Glutamatergic neuron (in vitro differentiated cells): ENCODE measurements at regions not wholly inside any gene's neighbourhood (a gene's known extent, or its start where the extent isn't known, plus 50 kb on each side); places are given as distances from the start of the nearest gene placed in this dataset.
A peak's percentile ranks its signal among the peaks of the same experiment; 100 is the strongest.
"Not testable (repeated sequence)": the region's sequence is repeated elsewhere in the genome, so short reads cannot be mapped to it uniquely, and the experiment has no call there.

ENCODE experiments used
- DNase-seq: peaks from one replicate; pipeline ENCODE4 v3.0.0; 2022
- H3K27ac Mint-ChIP-seq: one replicate; pipeline ENCODE4 v1.8.0; 2020; ENCODE audit warnings: mild to moderate bottlenecking, mixed read lengths, inconsistent platforms; ENCODE audit not compliant: unreplicated experiment
- H3K27me3 Mint-ChIP-seq: one replicate; pipeline ENCODE4 v1.8.0; 2020; ENCODE audit warnings: mild to moderate bottlenecking, moderate library complexity, mixed read lengths, inconsistent platforms; ENCODE audit not compliant: unreplicated experiment
- H3K36me3 Mint-ChIP-seq: one replicate; pipeline ENCODE4 v1.8.0; 2020; ENCODE audit warnings: mild to moderate bottlenecking, mixed read lengths, inconsistent platforms; ENCODE audit not compliant: unreplicated experiment
- H3K4me1 Mint-ChIP-seq: one replicate; pipeline ENCODE4 v1.8.0; 2020; ENCODE audit warnings: mild to moderate bottlenecking, low read depth, mixed read lengths, inconsistent platforms; ENCODE audit not compliant: unreplicated experiment
- H3K4me3 Mint-ChIP-seq: one replicate; pipeline ENCODE4 v1.8.0; 2020; ENCODE audit warnings: mild to moderate bottlenecking, mixed read lengths, inconsistent platforms; ENCODE audit not compliant: unreplicated experiment
- H3K9me3 Mint-ChIP-seq: one replicate; pipeline ENCODE4 v1.8.0; 2020; ENCODE audit warnings: mild to moderate bottlenecking, moderate library complexity, mixed read lengths, inconsistent platforms; ENCODE audit not compliant: unreplicated experiment
- TF ChIP-seq, protein P1 (sequence below): fragments of 200-600 bp; sonication (generic); IDR thresholded peaks from one replicate; pipeline ENCODE4 v1.5.0; 2021; ENCODE audit not compliant: partially characterized antibody, unreplicated experiment

DNA sequence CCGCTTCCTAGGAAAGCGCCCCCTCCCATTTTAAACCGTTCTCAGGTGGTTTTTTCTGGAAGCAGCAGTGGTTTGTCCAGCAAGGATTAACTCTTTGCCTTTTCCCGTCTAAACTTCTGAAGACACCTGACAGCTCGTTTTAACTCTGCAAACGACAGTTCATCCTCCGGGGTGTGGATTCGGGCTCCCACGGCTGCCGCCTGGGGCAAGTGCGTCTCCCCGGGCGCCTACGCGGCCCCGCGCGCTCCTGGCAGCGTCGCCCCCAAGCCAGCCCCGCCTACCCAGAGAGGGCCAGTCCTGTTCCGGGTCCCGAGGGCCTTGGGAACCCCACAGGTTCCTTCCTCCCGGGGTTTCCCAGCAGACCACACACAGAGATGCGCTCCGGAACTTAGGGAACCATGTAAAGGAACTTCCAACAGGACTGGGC is 54.4 kb downstream of the PRR18 start:
- Mint-ChIP-seq H3K4me1 (no peaks in the 10 kb centered on the region), H3K4me3 (peak overlapping the region; percentile 74), H3K27ac (no peak overlapping the region), H3K27me3 (peaks cover 7% of the 10 kb centered on the region), H3K36me3 (no peaks in the 10 kb centered on the region), H3K9me3 (no peaks in the 10 kb centered on the region)
- TF ChIP-seq, protein P1, sequence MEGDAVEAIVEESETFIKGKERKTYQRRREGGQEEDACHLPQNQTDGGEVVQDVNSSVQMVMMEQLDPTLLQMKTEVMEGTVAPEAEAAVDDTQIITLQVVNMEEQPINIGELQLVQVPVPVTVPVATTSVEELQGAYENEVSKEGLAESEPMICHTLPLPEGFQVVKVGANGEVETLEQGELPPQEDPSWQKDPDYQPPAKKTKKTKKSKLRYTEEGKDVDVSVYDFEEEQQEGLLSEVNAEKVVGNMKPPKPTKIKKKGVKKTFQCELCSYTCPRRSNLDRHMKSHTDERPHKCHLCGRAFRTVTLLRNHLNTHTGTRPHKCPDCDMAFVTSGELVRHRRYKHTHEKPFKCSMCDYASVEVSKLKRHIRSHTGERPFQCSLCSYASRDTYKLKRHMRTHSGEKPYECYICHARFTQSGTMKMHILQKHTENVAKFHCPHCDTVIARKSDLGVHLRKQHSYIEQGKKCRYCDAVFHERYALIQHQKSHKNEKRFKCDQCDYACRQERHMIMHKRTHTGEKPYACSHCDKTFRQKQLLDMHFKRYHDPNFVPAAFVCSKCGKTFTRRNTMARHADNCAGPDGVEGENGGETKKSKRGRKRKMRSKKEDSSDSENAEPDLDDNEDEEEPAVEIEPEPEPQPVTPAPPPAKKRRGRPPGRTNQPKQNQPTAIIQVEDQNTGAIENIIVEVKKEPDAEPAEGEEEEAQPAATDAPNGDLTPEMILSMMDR: no peak
- no peak for DNase-seq

DNA sequence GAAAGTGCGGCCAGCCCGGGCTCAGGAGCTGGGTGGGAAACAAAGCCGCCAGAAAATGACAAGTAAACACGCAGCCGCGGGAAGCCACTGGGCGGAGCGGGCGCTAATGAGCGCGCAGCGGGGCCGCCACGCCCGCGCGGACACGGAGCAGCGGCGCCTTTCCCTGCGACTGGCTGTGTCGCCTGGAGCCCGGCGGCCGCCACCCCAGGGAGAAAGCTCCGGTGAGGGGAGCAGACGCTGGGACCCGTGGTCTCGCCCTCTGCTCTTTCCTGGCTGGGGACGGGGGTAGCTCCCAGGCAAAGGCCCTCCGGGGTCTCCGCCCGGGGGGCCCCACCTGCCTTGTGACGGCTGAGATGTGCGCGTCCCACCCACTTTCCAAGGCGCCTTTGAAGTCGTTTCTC is 54.9 kb downstream of the PRR18 start:
- TF ChIP-seq, protein P1: no peak
- no peaks in the 10 kb centered on the region for H3K4me1 Mint-ChIP-seq
- H3K27ac Mint-ChIP-seq: no peak overlapping the region
- H3K36me3 Mint-ChIP-seq: no peaks in the 10 kb centered on the region
- peak; percentile 48 for DNase-seq
- peak overlapping the region; percentile 80 for H3K4me3 Mint-ChIP-seq
- H3K27me3 Mint-ChIP-seq: peaks cover 7% of the 10 kb centered on the region
- no peaks in the 10 kb centered on the region for H3K9me3 Mint-ChIP-seq

DNA sequence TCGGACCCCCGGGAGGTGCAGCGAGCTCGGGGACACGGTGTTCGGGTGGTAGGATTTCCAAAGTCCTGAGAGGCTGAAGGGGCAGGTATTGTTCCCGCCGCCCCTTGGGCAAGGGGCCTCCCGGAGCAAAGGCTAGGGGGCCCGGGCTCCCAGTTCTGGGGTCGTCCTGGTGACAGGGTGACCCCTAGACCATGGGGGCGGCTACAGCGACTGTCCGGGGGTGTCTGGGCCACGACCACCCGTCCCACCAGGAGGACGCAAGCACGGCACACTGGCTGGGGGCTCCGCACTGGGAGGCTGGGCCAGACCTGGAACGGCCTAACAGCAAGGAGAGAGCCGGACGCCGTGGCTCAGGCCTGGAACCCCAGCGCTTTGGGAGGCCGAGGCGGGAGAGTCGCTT is 55.6 kb downstream of the PRR18 start:
- no peaks in the 10 kb centered on the region for H3K4me1 Mint-ChIP-seq
- no peak overlapping the region for H3K27ac Mint-ChIP-seq
- DNase-seq: no peak
- no peaks in the 10 kb centered on the region for H3K9me3 Mint-ChIP-seq
- peaks cover 7% of the 10 kb centered on the region for H3K27me3 Mint-ChIP-seq
- TF ChIP-seq, protein P1: no peak
- H3K4me3 Mint-ChIP-seq: no peak overlapping the region
- no peaks in the 10 kb centered on the region for H3K36me3 Mint-ChIP-seq

DNA sequence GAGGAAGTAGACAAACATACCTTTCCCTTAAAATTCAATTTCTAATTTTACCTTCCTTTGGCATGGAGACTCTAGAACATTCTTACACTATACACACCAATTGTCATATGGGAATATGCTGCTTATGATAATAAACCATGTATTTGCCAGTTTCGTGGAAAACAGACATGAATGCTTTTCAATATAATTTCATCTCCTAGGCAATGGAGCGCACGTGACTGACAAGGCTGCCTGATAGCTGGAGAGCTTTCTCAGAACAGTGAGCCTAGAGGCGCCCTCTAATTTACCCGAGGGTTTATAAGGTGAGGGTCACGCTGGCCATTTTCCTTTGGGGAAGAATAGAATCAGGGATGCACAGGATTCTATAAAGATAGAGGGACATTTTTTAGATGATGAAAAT is 56.5 kb downstream of the PRR18 start:
- Mint-ChIP-seq H3K4me1 (no peaks in the 10 kb centered on the region), H3K27me3 (peaks cover 7% of the 10 kb centered on the region), H3K27ac (no peak overlapping the region), H3K9me3 (no peaks in the 10 kb centered on the region), H3K36me3 (no peaks in the 10 kb centered on the region), H3K4me3 (no peak overlapping the region)
- TF ChIP-seq, protein P1: no peak
- no peak for DNase-seq

DNA sequence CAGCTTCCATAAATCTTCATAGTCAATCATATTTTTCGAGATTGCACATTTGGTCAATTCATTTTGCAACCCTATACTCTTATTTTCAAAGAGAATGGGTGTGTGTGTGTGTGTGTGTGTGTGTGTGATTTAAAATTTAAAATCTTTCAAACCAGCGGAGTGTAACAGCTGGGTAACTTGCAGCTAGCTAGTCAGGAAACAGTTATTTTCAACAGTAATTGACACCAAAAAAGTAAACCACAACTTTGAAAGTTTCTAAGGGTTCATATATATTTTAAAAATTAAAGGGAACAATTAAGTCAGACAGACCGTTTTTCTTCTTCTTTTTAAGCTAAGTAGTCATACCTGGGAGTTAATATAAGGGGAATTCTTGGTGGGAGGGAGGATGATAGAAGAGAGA is 57.0 kb downstream of the PRR18 start:
- no peak overlapping the region for H3K4me3 Mint-ChIP-seq
- H3K36me3 Mint-ChIP-seq: no peaks in the 10 kb centered on the region
- TF ChIP-seq, protein P1: no peak
- H3K27me3 Mint-ChIP-seq: peaks cover 7% of the 10 kb centered on the region
- DNase-seq: no peak
- H3K9me3 Mint-ChIP-seq: no peaks in the 10 kb centered on the region
- no peak overlapping the region for H3K27ac Mint-ChIP-seq
- H3K4me1 Mint-ChIP-seq: no peaks in the 10 kb centered on the region

DNA sequence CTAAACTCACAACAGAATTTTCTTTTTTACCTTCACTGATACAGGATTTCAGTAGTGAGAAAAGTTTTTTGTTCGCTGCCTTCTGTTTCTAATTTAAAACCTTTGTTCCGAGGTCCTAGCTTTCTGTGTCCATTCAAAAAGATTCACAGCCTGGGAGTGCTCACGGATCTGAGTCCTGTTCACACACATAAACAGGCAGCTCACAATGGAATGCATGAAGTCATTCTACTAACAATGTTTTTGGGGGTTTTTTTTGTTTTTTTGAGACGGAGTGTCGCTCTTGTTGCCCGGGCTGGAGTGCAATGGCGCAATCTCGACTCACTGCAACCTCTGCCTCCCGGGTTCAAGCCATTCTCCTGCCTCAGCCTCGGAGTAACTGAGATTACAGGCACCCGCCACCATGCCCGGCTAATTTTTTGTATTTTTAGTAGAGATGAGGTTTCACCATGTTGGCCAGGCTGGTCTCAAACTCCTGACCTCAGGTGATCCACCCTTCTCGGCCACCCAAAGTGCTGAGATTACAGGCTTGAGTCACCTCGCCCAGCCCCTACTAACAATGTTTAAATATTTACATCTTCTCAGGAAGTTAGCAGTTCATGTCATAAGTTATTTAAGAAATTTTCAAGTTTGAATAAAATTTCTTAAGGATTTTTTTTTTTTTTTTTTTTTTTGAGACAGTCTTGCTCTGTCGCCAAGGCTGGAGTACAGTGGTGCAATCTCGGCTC is 59.0 kb downstream of the PRR18 start:
- H3K27ac Mint-ChIP-seq, H3K27me3 Mint-ChIP-seq, H3K36me3 Mint-ChIP-seq, DNase-seq, H3K4me3 Mint-ChIP-seq, H3K9me3 Mint-ChIP-seq, H3K4me1 Mint-ChIP-seq: not testable (repeated sequence)
